ENCODE measurements at regions not wholly inside any gene's neighbourhood (a gene's known extent, or its start where the extent isn't known, plus 50 kb on each side); places are given as distances from the start of the nearest gene placed in this dataset.
A peak's percentile ranks its signal among the peaks of the same experiment; 100 is the strongest.

GRCh38 chr2:8426550-8426949 lies 255.3 kb upstream of the ID2 start:
- TF ChIP-seq CTCF (IDR thresholded peaks at IDR 0.05; ENCODE audit: low read depth, low read length), result no peak
- H3K4me3 ChIP-seq (replicated peaks in 1 of 2; ENCODE audit: low read depth in 2 of 2, low read length in 2 of 2), result no peak overlapping the region
- DNase-seq (ENCODE audit: low read depth in 2 of 2), result no peak

- no peak for DNase-seq (ENCODE audit: low read depth in 2 of 2)
- H3K4me3 ChIP-seq (replicated peaks in 1 of 2; ENCODE audit: low read depth in 2 of 2, low read length in 2 of 2), result no peak overlapping the region
- no peak for TF ChIP-seq CTCF (IDR thresholded peaks at IDR 0.05; ENCODE audit: low read depth, low read length)
Observed at GRCh38 chr2:8427211-8427610, 254.6 kb upstream of the ID2 start.

- TF ChIP-seq CTCF (IDR thresholded peaks at IDR 0.05; ENCODE audit: low read depth, low read length), result no peak
- no peak overlapping the region for H3K4me3 ChIP-seq (replicated peaks in 1 of 2; ENCODE audit: low read depth in 2 of 2, low read length in 2 of 2)
- DNase-seq (ENCODE audit: low read depth in 2 of 2), result no peak
Observed at GRCh38 chr2:8430628-8431027, 251.2 kb upstream of the ID2 start.

DNA sequence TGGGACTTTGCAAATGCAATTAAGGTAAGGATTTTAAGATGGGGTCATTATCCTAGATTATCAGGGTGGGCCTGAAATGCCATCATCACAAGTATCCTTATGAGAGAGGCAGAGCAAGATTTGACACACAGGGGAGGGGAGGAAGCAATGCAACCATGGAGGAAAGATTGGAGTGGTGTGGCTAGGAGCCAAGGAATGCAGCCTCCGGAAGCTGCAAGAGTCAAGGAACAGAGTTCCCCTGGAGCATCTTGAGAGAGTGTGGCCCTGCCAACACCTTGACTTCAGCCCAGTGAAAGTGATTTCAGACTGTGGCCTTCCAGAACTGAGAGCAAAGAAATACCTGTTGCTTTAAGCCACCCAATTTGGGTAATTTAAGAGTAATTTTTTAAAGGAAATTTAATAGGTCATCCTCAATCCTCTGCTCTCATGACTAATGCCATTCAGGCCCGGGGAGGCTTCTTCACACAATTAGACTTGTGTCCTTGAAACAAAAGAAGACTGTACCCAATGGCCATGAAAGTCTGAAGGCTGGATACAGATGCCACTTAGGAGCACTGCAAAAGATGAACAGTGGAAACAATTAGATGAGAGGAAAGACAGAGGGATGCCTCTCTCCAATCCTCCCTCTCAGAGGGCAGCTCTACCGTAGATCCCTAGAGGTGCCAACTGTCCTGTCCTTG lies 250.3 kb upstream of the ID2 start:
- TF ChIP-seq CTCF (IDR thresholded peaks at IDR 0.05; ENCODE audit: low read depth, low read length), result no peak
- no peak overlapping the region for H3K4me3 ChIP-seq (replicated peaks in 1 of 2; ENCODE audit: low read depth in 2 of 2, low read length in 2 of 2)
- peak in 1 of 2 donors; percentile 33 for DNase-seq (ENCODE audit: low read depth in 2 of 2)

DNA sequence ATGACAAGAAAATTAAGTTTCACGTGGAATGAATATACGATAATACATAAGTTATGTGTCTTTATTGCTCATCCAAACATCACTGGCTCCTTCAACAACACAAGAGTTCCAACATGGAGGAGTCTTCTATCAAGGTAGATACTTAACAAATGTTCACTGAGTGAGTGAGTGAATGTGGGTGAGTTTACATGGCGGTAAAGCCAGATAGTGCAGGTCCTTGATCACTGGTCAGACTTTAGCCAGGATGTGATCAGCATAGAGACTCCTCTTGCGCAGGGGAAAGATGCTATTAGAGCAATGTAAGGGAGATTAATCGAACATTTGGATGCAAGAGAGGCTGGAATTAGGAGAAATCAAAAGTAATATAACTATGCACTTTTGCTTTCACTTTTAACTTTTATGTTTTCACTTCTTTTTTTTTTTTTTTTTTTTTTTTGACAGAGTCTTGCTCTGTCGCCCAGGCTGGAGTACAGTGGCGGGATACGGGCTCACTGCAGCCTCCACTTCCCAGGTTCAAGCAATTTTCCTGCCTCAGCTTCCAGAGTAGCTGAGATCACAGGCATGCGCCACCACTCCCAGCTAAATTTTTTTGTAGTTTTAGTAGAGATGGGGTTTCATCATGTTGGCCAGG lies 249.0 kb upstream of the ID2 start:
- H3K4me3 ChIP-seq (replicated peaks in 1 of 2; ENCODE audit: low read depth in 2 of 2, low read length in 2 of 2), result no peak overlapping the region
- no peak for TF ChIP-seq CTCF (IDR thresholded peaks at IDR 0.05; ENCODE audit: low read depth, low read length)
- DNase-seq (ENCODE audit: low read depth in 2 of 2), result no peak

- no peak for DNase-seq (ENCODE audit: low read depth in 2 of 2)
- TF ChIP-seq CTCF (IDR thresholded peaks at IDR 0.05; ENCODE audit: low read depth, low read length), result no peak
- no peak overlapping the region for H3K4me3 ChIP-seq (replicated peaks in 1 of 2; ENCODE audit: low read depth in 2 of 2, low read length in 2 of 2)
Observed at GRCh38 chr2:8433390-8433789, 248.5 kb upstream of the ID2 start.
